ENCODE measurements at regions not wholly inside any gene's neighbourhood (a gene's known extent, or its start where the extent isn't known, plus 50 kb on each side); places are given as distances from the start of the nearest gene placed in this dataset.
"Not testable (repeated sequence)": the region's sequence is repeated elsewhere in the genome, so short reads cannot be mapped to it uniquely, and the experiment has no call there.

DNA sequence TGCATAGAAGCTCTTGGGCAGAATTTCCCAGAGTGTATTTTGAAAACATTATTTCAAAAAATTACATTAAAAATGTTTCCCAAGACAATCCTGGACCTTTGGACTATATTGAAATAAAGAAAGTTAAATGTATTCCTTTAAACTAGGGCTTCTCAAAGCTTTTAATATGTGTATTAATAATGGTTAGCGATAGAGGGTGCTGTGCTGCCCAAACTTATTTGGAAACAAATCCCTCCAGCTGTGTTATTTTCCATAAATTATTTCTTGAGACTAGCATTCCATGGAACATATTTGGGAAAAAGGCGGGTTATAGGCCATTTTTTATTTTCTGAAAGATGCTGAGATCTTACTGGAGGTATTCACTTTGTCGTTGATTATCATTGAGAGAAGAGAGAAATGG is 397.8 kb upstream of the MIS18BP1 start:
- H3K79me2 ChIP-seq (ENCODE audit: insufficient read depth) = no peaks in the 10 kb centered on the region
- H3K36me3 ChIP-seq (ENCODE audit: low read depth) = no peaks in the 10 kb centered on the region
- 24 to 31% methylated on average over 3 of the region's 3 CpGs for WGBS, 2 experiments (ENCODE audit: low coverage in 1 of 2, low lambda C conversion rate in 2 of 2, missing lambda C conversion rate in 2 of 2)
- no peak overlapping the region for H3K9ac ChIP-seq
- H3K4me2 ChIP-seq (ENCODE audit: unreplicated experiment) = no peak overlapping the region
- H4K20me1 ChIP-seq (ENCODE audit: insufficient read depth) = no peaks in the 10 kb centered on the region
- no peaks in the 10 kb centered on the region for H3K9me3 ChIP-seq (ENCODE audit: low read depth)
- H3K27ac ChIP-seq = no peak overlapping the region
- no peak overlapping the region for H3K4me3 ChIP-seq
- in situ Hi-C loops (cut with MboI) = no loop called here
- H3K9me2 ChIP-seq (ENCODE audit: insufficient read depth) = no peaks in the 10 kb centered on the region
- no peaks in the 10 kb centered on the region for H3K27me3 ChIP-seq (replicated peaks; ENCODE audit: insufficient read depth)
- no peaks in the 10 kb centered on the region for H3F3A ChIP-seq (ENCODE audit: insufficient read depth)
- H3K4me1 ChIP-seq (ENCODE audit: insufficient read depth) = no peaks in the 10 kb centered on the region
- DNase-seq = peak; percentile 1
- TF ChIP-seq EZH2 (IDR thresholded peaks at IDR 0.05; ENCODE audit: insufficient read depth, poor library complexity, severe bottlenecking) (no peak), EZH2phosphoT487 (IDR thresholded peaks at IDR 0.05; ENCODE audit: insufficient read depth, low read depth) (no peak)
- H2AFZ ChIP-seq = no peak overlapping the region

- Histone ChIP-seq H3K4me3 (no peak overlapping the region), H3K79me2 (ENCODE audit: insufficient read depth) (no peaks in the 10 kb centered on the region), H4K20me1 (ENCODE audit: insufficient read depth) (no peaks in the 10 kb centered on the region), H3K9ac (no peak overlapping the region), H3F3A (ENCODE audit: insufficient read depth) (no peaks in the 10 kb centered on the region), H3K27ac (no peak overlapping the region), H3K36me3 (ENCODE audit: low read depth) (no peaks in the 10 kb centered on the region), H3K4me2 (ENCODE audit: unreplicated experiment) (no peak overlapping the region), H3K9me3 (ENCODE audit: low read depth) (no peaks in the 10 kb centered on the region), H2AFZ (no peak overlapping the region), H3K4me1 (ENCODE audit: insufficient read depth) (no peaks in the 10 kb centered on the region), H3K27me3 (replicated peaks; ENCODE audit: insufficient read depth) (no peaks in the 10 kb centered on the region), H3K9me2 (ENCODE audit: insufficient read depth) (no peaks in the 10 kb centered on the region)
- 14 to 21% methylated on average over 4 of the region's 4 CpGs for WGBS, 2 experiments (ENCODE audit: low coverage in 1 of 2, low lambda C conversion rate in 2 of 2, missing lambda C conversion rate in 2 of 2)
- TF ChIP-seq EZH2 (IDR thresholded peaks at IDR 0.05; ENCODE audit: insufficient read depth, poor library complexity, severe bottlenecking) (no peak), EZH2phosphoT487 (IDR thresholded peaks at IDR 0.05; ENCODE audit: insufficient read depth, low read depth) (no peak)
- in situ Hi-C loops (cut with MboI) = no loop called here
- no peak for DNase-seq
Observed at GRCh38 chr14:45649051-45649450, 396.0 kb upstream of the MIS18BP1 start.

DNA sequence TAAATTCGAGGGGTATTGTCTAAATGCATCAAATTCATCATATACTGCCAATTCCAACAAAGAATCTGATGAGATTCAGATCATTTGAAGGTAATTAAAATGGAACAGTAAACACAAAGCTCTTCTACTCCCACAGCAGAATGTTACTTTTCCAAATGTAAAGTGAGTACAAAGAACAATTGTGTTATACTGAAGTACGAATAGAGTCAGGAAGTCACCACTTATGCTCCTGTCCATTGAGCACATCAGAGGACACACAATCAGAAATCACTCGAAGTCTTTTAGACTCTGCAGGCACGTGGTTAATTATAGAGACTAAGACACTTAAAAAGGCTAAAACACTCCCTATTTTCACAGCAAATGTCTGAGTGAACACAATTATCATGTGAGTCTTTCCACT is 388.5 kb upstream of the MIS18BP1 start:
- no peaks in the 10 kb centered on the region for H3K27me3 ChIP-seq (replicated peaks; ENCODE audit: insufficient read depth)
- no peaks in the 10 kb centered on the region for H3K9me3 ChIP-seq (ENCODE audit: low read depth)
- no peaks in the 10 kb centered on the region for H3K36me3 ChIP-seq (ENCODE audit: low read depth)
- H3K4me1 ChIP-seq (ENCODE audit: insufficient read depth) = no peaks in the 10 kb centered on the region
- in situ Hi-C loops (cut with MboI) = no loop called here
- WGBS, 2 experiments (ENCODE audit: low coverage in 1 of 2, low lambda C conversion rate in 2 of 2, missing lambda C conversion rate in 2 of 2) = 8 to 9% methylated on average over 4 of the region's 4 CpGs
- no peak overlapping the region for H3K4me3 ChIP-seq
- H4K20me1 ChIP-seq (ENCODE audit: insufficient read depth) = no peaks in the 10 kb centered on the region
- H3K4me2 ChIP-seq (ENCODE audit: unreplicated experiment) = no peak overlapping the region
- H3K9me2 ChIP-seq (ENCODE audit: insufficient read depth) = no peaks in the 10 kb centered on the region
- H3K9ac ChIP-seq = no peak overlapping the region
- no peaks in the 10 kb centered on the region for H3F3A ChIP-seq (ENCODE audit: insufficient read depth)
- TF ChIP-seq EZH2 (IDR thresholded peaks at IDR 0.05; ENCODE audit: insufficient read depth, poor library complexity, severe bottlenecking) = no peak
- no peak for TF ChIP-seq EZH2phosphoT487 (IDR thresholded peaks at IDR 0.05; ENCODE audit: insufficient read depth, low read depth)
- DNase-seq = no peak
- no peak overlapping the region for H3K27ac ChIP-seq
- no peaks in the 10 kb centered on the region for H3K79me2 ChIP-seq (ENCODE audit: insufficient read depth)
- no peak overlapping the region for H2AFZ ChIP-seq

DNA sequence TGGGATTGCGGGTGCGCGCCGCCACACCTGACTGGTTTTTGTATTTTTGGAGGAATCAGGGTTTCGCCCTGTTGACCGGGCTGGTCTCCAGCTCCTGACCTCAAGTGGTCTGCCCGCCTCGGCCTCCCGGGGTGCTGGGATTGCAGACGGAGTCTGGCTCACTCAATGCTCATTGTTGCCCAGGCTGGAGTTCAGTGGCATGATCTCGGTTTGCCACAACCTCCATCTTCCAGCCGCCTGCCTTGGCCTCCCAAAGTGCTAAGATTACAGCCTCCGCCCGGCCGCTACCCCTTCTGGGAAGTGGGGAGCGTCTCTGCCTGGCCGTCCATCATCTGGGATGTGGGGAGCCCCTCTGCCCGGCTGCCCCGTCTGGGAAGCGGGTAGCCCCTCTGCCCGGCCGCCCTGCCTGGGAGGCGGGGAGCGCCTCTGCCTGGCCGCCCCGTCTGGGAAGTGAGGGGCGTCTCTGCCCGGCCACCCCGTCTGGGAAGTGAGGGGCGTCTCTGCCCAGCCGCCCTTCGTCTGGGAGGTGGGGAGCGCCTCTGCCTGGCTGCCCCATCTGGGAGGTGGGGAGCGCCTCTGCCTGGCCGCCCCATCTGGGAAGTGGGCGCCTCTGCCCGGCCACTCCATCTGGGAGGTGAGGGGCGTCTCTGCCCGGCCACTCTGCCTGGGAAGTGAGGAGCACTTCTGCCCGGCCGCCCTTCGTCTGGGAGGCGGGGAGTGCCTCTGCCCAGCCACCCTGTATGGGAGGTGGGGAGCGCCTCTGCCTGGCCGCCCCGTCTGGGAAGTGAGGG is 381.8 kb upstream of the MIS18BP1 start:
- H3K79me2 ChIP-seq (ENCODE audit: insufficient read depth); H3K9ac ChIP-seq; in situ Hi-C loops (cut with MboI); H3K36me3 ChIP-seq (ENCODE audit: low read depth); H3K9me3 ChIP-seq (ENCODE audit: low read depth); H4K20me1 ChIP-seq (ENCODE audit: insufficient read depth); H3K9me2 ChIP-seq (ENCODE audit: insufficient read depth); H3K27me3 ChIP-seq (replicated peaks; ENCODE audit: insufficient read depth); H3K4me2 ChIP-seq (ENCODE audit: unreplicated experiment); H3F3A ChIP-seq (ENCODE audit: insufficient read depth); H3K27ac ChIP-seq; H2AFZ ChIP-seq; DNase-seq; H3K4me3 ChIP-seq; H3K4me1 ChIP-seq (ENCODE audit: insufficient read depth): not testable (repeated sequence)
- 77% methylated on average over 33 to 45 of the region's 46 CpGs for WGBS, 2 experiments (ENCODE audit: low coverage in 1 of 2, low lambda C conversion rate in 2 of 2, missing lambda C conversion rate in 2 of 2)
